ENCODE measurements at regions not wholly inside any gene's neighbourhood (a gene's known extent, or its start where the extent isn't known, plus 50 kb on each side); places are given as distances from the start of the nearest gene placed in this dataset.
A peak's percentile ranks its signal among the peaks of the same experiment; 100 is the strongest.

- peak; percentile 17 for DNase-seq
Measured at GRCh38 chr19:29263305-29264135, 50.6 kb upstream of the UQCRFS1 start.

- DNase-seq, result no peak
Measured at GRCh38 chr19:29264897-29265296, 51.9 kb upstream of the UQCRFS1 start.

DNA sequence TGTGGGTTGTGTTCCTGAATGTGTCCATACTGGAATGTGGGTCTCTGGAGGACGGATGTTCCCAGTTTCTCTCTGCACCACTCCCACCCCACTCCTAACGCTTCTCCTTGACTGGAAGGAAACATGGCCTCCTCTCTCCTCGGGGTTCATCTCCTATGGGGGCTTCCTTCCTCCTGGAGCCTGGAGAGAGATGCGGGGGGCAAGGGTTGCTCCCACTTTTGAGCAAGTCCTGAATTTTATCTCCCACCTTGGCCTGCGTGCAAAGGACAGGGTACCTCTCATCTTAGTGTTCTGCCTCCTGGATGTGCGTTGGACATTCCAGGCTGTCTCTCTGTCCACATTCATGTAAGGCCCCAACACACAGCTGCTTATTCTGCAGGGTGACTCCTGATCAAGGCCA lies 52.5 kb upstream of the UQCRFS1 start:
- no peak for DNase-seq

DNA sequence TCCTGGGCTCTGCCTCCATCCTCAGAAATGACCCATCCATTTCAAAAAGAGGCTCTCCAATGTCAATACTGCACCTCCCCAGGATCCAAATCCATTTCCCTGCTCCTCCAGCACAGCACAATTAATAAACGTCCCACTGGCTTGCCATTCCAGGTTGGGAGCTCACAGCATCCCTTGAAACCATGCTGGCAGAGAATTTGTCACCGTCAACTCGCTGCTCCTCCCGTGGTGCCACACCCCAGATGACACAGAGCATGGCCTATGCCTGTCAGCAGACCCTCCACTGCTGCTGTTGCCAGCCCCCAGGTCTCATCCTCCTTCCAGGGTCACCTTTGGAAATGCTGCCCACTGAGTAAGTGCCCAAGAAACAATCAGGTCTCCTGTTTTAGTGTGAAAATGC lies 53.0 kb upstream of the UQCRFS1 start:
- DNase-seq, result no peak

- no peak for DNase-seq
Measured at GRCh38 chr19:29266603-29267002, 53.7 kb upstream of the UQCRFS1 start.

DNA sequence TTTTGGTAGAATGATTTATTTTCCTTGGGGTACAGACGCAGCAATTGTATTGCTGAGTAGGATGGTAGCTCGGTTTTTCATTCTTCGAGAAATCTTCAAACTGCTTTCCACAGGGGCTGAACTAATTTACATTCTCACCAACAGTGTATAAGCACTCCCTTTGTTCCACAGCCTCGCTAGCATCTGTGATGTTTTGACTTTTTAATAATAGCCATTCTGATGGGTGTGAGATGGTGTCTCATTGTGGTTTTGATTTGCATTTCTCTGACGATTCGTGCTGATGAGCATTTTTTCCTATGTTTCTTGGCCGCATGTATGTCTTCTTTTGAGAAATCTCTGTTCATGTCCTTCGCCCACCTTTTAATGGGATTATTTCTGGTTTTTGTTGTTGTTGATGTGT lies 54.8 kb upstream of the UQCRFS1 start:
- DNase-seq, result no peak

DNA sequence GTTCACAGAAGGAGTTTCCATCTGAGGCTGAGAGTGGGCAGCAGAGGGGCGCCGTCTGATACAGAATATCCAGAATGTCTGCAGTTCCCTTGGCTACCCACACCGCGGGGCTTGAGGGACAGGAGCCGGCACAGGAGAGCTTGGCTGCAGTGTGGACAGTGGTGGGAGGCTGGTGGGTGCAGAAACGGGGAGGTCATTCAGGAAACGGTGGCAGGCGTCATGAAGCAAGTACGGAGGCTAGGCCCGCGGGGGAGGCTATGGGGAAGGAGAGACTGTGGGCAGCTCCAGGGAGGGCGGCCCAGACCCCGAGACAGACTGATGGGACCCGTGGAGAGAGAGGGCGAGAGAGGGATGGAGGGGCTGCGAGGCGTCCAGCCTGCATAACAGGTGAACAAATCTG lies 55.2 kb upstream of the UQCRFS1 start:
- DNase-seq, result no peak

GRCh38 chr19:29268721-29269393 lies 55.9 kb upstream of the UQCRFS1 start:
- no peak for DNase-seq

GRCh38 chr19:29269641-29270040 lies 56.7 kb upstream of the UQCRFS1 start:
- DNase-seq, result no peak

GRCh38 chr19:29271341-29271740 lies 58.4 kb upstream of the UQCRFS1 start:
- DNase-seq, result no peak

GRCh38 chr19:29271911-29272310 lies 59.0 kb upstream of the UQCRFS1 start:
- no peak for DNase-seq

DNA sequence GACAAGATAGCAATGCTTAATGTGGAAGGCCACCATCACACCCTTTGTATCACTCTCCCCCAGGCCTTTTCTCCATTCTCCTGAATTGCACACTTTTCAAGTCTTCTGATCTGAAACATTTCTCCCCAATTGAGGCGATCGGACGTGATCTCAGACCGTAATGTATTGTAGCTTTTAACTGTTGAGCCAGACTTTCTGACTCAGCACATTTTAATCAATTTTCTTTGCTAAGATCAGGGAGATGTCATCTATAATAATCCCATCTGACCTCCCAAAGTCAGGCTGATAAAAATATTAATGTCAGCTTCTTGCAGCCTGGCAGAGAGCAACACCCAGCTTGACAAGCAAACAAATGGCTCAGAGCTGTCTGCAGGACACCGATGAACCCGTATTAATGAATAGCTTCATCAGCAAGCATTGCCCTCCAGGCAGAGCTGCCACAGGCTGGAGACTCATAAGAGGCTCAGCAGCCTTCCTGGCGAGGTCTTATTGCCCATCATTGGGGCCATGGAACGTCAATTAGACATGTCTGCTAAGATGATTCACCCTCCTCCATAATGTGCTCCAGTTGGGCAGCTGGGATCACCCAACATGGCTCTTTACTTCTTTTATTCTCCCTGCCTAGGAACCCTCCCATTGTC lies 60.2 kb upstream of the UQCRFS1 start:
- no peak for DNase-seq

DNA sequence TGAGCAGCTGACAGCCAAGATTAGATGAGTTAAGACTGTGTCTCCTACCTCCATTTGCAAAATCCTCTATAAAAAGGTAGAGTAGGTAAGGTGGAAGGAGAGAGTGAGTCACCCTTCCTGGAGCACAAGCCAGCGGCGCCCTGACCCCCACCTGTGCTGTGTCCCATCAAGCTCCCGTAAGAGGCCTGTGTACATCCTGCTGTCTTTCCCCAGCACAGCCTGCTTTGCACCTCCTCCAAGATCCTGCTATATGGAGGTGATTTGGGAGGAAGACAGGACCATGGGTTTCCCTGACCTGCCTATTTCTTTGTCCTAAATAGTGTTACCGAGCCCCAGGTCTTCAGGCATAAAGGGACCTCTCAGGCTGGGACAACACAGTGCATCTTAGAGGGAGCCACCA lies 62.3 kb upstream of the UQCRFS1 start:
- DNase-seq, result no peak

- DNase-seq, result peak; percentile 30
Measured at GRCh38 chr19:29277102-29277501, 64.2 kb upstream of the UQCRFS1 start.

DNA sequence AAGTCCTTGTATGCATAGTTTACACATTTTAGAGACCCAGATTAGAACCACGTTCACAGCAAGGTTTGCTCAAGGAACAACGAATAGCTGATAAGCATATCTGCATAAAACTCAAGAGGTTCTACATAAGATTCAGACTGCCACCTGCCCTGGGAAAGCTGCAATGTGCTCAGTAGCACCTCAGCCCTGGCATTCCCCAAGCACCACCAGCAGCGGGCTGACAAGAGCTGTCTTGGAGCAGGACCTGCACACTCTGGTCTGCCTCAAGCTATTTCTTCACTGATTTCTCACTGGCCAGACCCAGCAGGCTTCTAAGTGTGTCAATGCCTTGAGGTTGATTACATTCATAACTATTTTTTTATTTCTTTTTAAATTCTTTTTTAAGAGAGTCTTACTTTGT lies 65.8 kb upstream of the UQCRFS1 start:
- no peak for DNase-seq

GRCh38 chr19:29283366-29283765 lies 70.4 kb upstream of the UQCRFS1 start:
- no peak for DNase-seq

DNA sequence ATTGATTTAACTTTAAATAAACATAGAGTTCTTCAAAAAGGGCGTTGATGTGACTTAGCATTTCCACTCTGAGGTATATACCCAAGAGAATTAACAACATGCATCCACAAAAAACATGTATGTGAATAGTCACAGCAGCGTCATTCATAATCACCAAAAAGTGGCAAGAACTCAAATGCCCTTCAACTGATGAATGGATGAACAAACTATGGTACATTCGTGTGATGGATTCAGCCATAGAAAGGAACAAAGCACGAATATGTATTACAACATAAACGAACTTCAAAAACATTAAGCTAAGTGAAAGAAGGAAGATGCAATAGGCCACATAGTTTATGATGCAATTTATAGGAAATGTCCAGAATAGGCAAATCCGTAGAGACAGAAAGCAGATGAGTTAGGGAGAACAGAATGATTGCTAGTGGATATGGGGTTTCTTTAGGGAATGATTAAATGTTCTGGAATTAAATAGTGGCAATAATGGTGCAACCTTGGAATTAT lies 72.3 kb upstream of the UQCRFS1 start:
- no peak for DNase-seq

DNA sequence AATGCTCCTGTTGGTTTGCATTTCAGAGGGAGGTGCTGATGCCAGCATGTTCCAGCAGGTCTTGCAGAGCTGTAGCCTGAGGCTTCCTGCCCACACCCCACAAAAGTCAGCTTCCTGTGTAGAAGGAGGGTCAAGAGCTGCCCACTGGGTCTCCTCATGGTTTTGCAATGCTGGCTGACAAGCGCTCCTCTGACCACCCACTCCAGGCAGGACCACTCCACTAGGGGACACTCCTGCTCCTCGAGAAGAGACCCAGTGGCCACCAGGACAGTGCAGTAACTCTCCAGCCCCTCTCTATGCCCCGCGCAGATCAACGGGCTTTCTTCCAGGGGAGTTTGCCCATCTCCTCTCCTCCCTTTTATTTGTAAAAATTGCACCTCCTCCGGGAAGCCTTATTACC lies 72.9 kb upstream of the UQCRFS1 start:
- no peak for DNase-seq

GRCh38 chr19:29287061-29287460 lies 74.1 kb upstream of the UQCRFS1 start:
- no peak for DNase-seq

GRCh38 chr19:29288256-29288655 lies 75.3 kb upstream of the UQCRFS1 start:
- DNase-seq, result no peak

DNA sequence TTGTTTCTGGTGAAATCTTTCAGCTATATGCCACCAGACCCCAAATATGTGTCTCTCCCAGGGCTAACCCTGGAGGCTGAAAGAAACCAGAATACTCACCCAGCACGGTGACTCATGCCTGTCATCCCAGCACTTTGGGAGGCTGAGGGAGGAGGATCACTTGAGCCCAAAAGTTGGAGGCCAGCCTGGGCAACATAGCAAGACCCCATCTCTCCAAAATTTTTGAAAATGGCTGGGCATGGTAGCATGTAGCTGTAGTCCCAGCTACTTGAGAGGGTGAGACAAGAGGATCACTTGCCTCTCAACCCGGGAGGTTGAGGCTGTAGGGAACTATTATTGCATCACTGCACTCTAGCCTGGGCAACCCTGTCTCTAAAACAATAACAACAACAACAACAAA lies 76.1 kb upstream of the UQCRFS1 start:
- DNase-seq, result no peak

- DNase-seq, result no peak
Measured at GRCh38 chr19:29290853-29291252, 77.9 kb upstream of the UQCRFS1 start.

DNA sequence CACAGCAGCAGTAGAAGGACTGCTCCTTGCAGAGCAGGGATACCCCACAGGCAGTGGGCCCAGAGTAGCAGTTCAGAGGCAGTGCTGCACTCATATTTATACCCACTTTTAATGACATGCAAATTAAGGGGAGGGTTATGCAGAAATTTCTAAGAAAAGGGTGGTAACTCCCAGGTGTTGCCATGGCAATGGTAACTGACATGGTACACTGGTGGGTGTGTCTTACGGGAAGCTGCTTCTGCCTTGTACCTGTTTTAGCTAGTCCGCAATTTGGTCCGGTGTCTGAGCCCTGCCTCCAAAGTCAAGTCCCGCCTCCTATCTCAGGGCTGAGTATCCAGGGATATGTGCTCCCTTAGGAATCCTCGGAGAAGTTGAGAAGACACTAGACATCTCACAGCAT lies 79.2 kb upstream of the UQCRFS1 start:
- no peak for DNase-seq

DNA sequence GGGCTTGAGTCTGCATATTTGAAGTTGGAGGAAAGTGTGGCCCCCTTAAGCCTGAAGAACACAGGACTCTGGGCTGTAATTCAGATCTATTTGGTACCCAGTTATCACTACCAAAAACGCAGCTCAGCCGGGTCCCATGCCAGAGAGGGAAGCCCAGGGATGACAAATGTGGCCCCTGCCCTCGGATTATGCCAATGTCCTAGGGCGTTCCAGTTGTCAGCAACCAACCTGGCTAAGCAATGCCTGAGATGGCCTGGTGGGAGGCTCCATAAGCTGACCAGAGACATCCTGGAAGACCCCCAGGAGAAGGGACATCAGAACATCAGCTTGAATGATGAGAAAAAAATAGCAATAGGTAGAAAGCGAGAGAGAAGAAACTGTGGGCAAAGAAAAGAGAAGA lies 79.6 kb upstream of the UQCRFS1 start:
- DNase-seq, result no peak
